Activated CD4-positive, alpha-beta memory T cell treated with anti-CD3 and anti-CD28 coated beads for 36 hours (primary cell): ENCODE measurements at regions not wholly inside any gene's neighbourhood (a gene's known extent, or its start where the extent isn't known, plus 50 kb on each side); places are given as distances from the start of the nearest gene placed in this dataset.
"Not testable (repeated sequence)": the region's sequence is repeated elsewhere in the genome, so short reads cannot be mapped to it uniquely, and the experiment has no call there.

Source experiments
- CTCF ChIA-PET: fragments of 350-600 bp; sonication (Branson Sonifier 250); formaldehyde crosslinking; loops from one replicate; lab custom pipeline; 2021; ENCODE audit warnings: antibody characterized with exemption, inconsistent platforms; lab: Charles Lee
- POLR2A ChIA-PET: fragments of 350-600 bp; sonication (Branson Sonifier 250); formaldehyde crosslinking; loops from one replicate; lab custom pipeline; 2021; ENCODE audit warnings: antibody characterized with exemption; lab: Charles Lee
- DNase-seq: peaks from one replicate; pipeline ENCODE4 v3.0.0-alpha.2; 2020
- H3K27ac Mint-ChIP-seq: one replicate; pipeline ENCODE4 v1.8.0; 2021; ENCODE audit warnings: mixed read lengths
- H3K27me3 Mint-ChIP-seq: one replicate; pipeline ENCODE4 v1.8.0; 2021; ENCODE audit warnings: mixed read lengths
- H3K36me3 Mint-ChIP-seq: one replicate; pipeline ENCODE4 v1.8.0; 2021; ENCODE audit warnings: mixed read lengths
- H3K4me1 Mint-ChIP-seq: one replicate; pipeline ENCODE4 v1.8.0; 2021; ENCODE audit warnings: low read depth, mixed read lengths
- H3K4me3 Mint-ChIP-seq: one replicate; pipeline ENCODE4 v1.8.0; 2021; ENCODE audit warnings: mild to moderate bottlenecking, mixed read lengths
- H3K9me3 Mint-ChIP-seq: one replicate; pipeline ENCODE4 v1.8.0; 2021; ENCODE audit warnings: mixed read lengths
- intact Hi-C: fragments of 100-400 bp; cut with micrococcal nuclease; formaldehyde crosslinking; loops from one replicate; pipeline ENCODE4 v1.15.1; 2023

GRCh38 chr3:89533275-89533674, 425.9 kb downstream of the EPHA3 start:
- peaks cover 13% of the 10 kb centered on the region for H3K9me3 Mint-ChIP-seq
- H3K4me3 Mint-ChIP-seq: no peak overlapping the region
- H3K27ac Mint-ChIP-seq: no peak overlapping the region
- CTCF ChIA-PET: no interaction called here
- no peaks in the 10 kb centered on the region for H3K27me3 Mint-ChIP-seq
- intact Hi-C loops: no loop called here
- no peak for DNase-seq
- no peaks in the 10 kb centered on the region for H3K36me3 Mint-ChIP-seq
- POLR2A ChIA-PET: no interaction called here
- no peaks in the 10 kb centered on the region for H3K4me1 Mint-ChIP-seq

GRCh38 chr3:89554587-89554986, 447.2 kb downstream of the EPHA3 start:
- H3K36me3 Mint-ChIP-seq, H3K4me1 Mint-ChIP-seq, H3K27me3 Mint-ChIP-seq, DNase-seq, POLR2A ChIA-PET, H3K4me3 Mint-ChIP-seq, CTCF ChIA-PET, intact Hi-C loops, H3K27ac Mint-ChIP-seq, H3K9me3 Mint-ChIP-seq: not testable (repeated sequence)

DNA sequence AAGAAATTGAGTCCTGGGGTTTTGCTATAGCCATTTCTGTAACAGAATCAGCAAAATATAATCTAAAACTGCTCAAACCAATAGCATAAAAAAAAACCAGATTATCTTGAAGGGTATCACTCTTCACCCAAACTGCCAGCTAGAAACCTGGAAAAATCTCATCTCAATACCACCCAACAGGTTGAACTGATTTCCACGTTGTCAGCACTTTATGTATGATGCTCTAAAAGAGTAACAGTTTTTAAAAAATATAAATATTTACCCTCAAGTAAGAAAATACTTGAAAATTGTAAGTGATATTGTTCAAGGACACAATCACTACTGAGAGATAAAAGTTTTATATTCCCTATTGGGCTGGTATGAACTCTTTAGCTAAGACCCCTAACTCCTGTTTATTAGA, 451.3 kb downstream of the EPHA3 start:
- POLR2A ChIA-PET: no interaction called here
- intact Hi-C loops: no loop called here

GRCh38 chr3:89560568-89560967, 453.1 kb downstream of the EPHA3 start:
- Mint-ChIP-seq H3K4me3 (no peak overlapping the region), H3K4me1 (no peaks in the 10 kb centered on the region), H3K27ac (no peak overlapping the region), H3K9me3 (peaks cover 20% of the 10 kb centered on the region), H3K36me3 (peaks cover 1% of the 10 kb centered on the region), H3K27me3 (no peaks in the 10 kb centered on the region)
- intact Hi-C loops: no loop called here
- CTCF ChIA-PET: no interaction called here
- no peak for DNase-seq
- POLR2A ChIA-PET: no interaction called here

More for the DNA sequence above, 451.3 kb downstream of the EPHA3 start:
- CTCF ChIA-PET: no interaction called here
- Mint-ChIP-seq H3K27me3 (no peaks in the 10 kb centered on the region), H3K27ac (no peak overlapping the region), H3K36me3 (no peaks in the 10 kb centered on the region), H3K9me3 (peaks cover 11% of the 10 kb centered on the region), H3K4me1 (no peaks in the 10 kb centered on the region), H3K4me3 (no peak overlapping the region)
- DNase-seq: no peak

- intact Hi-C loops: no loop called here
- H3K9me3 Mint-ChIP-seq: peaks cover 25% of the 10 kb centered on the region
- no peaks in the 10 kb centered on the region for H3K4me1 Mint-ChIP-seq
- H3K36me3 Mint-ChIP-seq: peaks cover 1% of the 10 kb centered on the region
- no peaks in the 10 kb centered on the region for H3K27me3 Mint-ChIP-seq
- H3K27ac Mint-ChIP-seq: no peak overlapping the region
- H3K4me3 Mint-ChIP-seq: no peak overlapping the region
- ChIA-PET CTCF (no interaction called here), POLR2A (no interaction called here)
- no peak for DNase-seq
These were observed 455.0 kb downstream of the EPHA3 start for GRCh38 chr3:89562373-89562772.

- no peak overlapping the region for H3K27ac Mint-ChIP-seq
- DNase-seq: no peak
- no peak overlapping the region for H3K4me3 Mint-ChIP-seq
- CTCF ChIA-PET: no interaction called here
- H3K4me1 Mint-ChIP-seq: no peaks in the 10 kb centered on the region
- peaks cover 31% of the 10 kb centered on the region for H3K9me3 Mint-ChIP-seq
- H3K27me3 Mint-ChIP-seq: no peaks in the 10 kb centered on the region
- peaks cover 1% of the 10 kb centered on the region for H3K36me3 Mint-ChIP-seq
- POLR2A ChIA-PET: no interaction called here
- intact Hi-C loops: no loop called here
These were observed 457.7 kb downstream of the EPHA3 start for GRCh38 chr3:89565098-89565497.

- intact Hi-C loops: no loop called here
- Mint-ChIP-seq H3K4me1 (no peaks in the 10 kb centered on the region), H3K27me3 (no peaks in the 10 kb centered on the region), H3K36me3 (no peaks in the 10 kb centered on the region), H3K4me3 (no peak overlapping the region), H3K9me3 (peaks cover 15% of the 10 kb centered on the region), H3K27ac (no peak overlapping the region)
- ChIA-PET CTCF (no interaction called here), POLR2A (no interaction called here)
- no peak for DNase-seq
These were observed 463.0 kb downstream of the EPHA3 start for GRCh38 chr3:89570465-89570864.

DNA sequence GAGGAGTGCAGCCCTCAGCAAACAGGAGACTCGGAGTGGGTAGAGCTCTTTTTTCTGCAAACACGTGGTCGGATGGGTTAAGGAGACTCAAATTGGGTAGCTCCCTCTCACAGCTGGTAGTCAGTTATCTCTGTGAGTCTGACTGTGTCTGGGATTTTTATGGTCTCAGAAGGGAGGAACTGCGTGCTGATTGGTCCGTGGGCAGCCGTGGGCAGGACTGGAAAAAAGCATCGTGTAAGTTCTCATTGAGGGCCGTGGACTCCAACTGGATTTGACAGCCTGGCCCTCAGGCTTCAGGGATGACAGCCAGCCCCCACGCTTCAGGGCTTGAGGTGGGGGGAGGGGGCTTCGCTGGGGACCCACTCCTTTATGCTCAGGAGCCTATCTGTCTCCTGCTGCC, 463.9 kb downstream of the EPHA3 start:
- ChIA-PET POLR2A (no interaction called here), CTCF (no interaction called here)
- no peak overlapping the region for H3K4me3 Mint-ChIP-seq
- H3K36me3 Mint-ChIP-seq: no peaks in the 10 kb centered on the region
- no peaks in the 10 kb centered on the region for H3K27me3 Mint-ChIP-seq
- H3K4me1 Mint-ChIP-seq: no peaks in the 10 kb centered on the region
- no peak overlapping the region for H3K27ac Mint-ChIP-seq
- DNase-seq: no peak
- H3K9me3 Mint-ChIP-seq: peaks cover 8% of the 10 kb centered on the region
- intact Hi-C loops: no loop called here

DNA sequence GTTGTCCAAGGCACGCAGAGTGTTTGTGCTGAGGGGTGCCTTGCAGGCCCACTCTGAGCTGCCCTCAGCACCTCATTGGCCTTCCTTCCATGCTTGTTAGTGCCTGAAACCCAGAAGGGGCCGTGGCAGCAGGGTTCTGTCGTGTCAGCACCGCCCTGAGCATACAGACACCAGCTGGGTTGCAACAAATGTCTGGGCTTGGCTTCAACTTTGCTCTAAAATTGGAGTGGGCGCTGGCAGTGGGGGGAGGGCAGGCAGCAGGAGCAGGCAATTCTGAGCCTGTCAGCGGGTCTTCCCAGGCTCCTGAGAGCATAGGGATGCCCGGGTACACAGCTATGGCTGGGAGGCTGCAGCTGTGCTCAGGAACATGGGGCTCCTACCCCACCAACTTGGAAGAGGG, 464.3 kb downstream of the EPHA3 start:
- Mint-ChIP-seq H3K36me3 (no peaks in the 10 kb centered on the region), H3K4me1 (no peaks in the 10 kb centered on the region), H3K9me3 (peaks cover 5% of the 10 kb centered on the region), H3K4me3 (no peak overlapping the region), H3K27me3 (no peaks in the 10 kb centered on the region), H3K27ac (no peak overlapping the region)
- POLR2A ChIA-PET: no interaction called here
- no peak for DNase-seq
- intact Hi-C loops: no loop called here
- CTCF ChIA-PET: no interaction called here

GRCh38 chr3:89572261-89572660, 464.8 kb downstream of the EPHA3 start:
- no peak overlapping the region for H3K4me3 Mint-ChIP-seq
- no peaks in the 10 kb centered on the region for H3K27me3 Mint-ChIP-seq
- H3K9me3 Mint-ChIP-seq: peaks cover 5% of the 10 kb centered on the region
- intact Hi-C loops: no loop called here
- DNase-seq: no peak
- ChIA-PET POLR2A (no interaction called here), CTCF (no interaction called here)
- no peak overlapping the region for H3K27ac Mint-ChIP-seq
- H3K4me1 Mint-ChIP-seq: no peaks in the 10 kb centered on the region
- no peaks in the 10 kb centered on the region for H3K36me3 Mint-ChIP-seq

GRCh38 chr3:89576417-89576816, 469.0 kb downstream of the EPHA3 start:
- CTCF ChIA-PET: no interaction called here
- H3K4me1 Mint-ChIP-seq: no peaks in the 10 kb centered on the region
- no peak overlapping the region for H3K4me3 Mint-ChIP-seq
- H3K27ac Mint-ChIP-seq: no peak overlapping the region
- intact Hi-C loops: no loop called here
- DNase-seq: no peak
- peaks cover 4% of the 10 kb centered on the region for H3K9me3 Mint-ChIP-seq
- H3K27me3 Mint-ChIP-seq: no peaks in the 10 kb centered on the region
- H3K36me3 Mint-ChIP-seq: no peaks in the 10 kb centered on the region
- POLR2A ChIA-PET: no interaction called here

- peaks cover 4% of the 10 kb centered on the region for H3K9me3 Mint-ChIP-seq
- no peaks in the 10 kb centered on the region for H3K4me1 Mint-ChIP-seq
- H3K27ac Mint-ChIP-seq: no peak overlapping the region
- intact Hi-C loops: no loop called here
- no peak overlapping the region for H3K4me3 Mint-ChIP-seq
- no peak for DNase-seq
- ChIA-PET CTCF (no interaction called here), POLR2A (no interaction called here)
- H3K27me3 Mint-ChIP-seq: no peaks in the 10 kb centered on the region
- no peaks in the 10 kb centered on the region for H3K36me3 Mint-ChIP-seq
These were observed 470.5 kb downstream of the EPHA3 start for GRCh38 chr3:89577637-89578530.

GRCh38 chr3:89580859-89581258, 473.4 kb downstream of the EPHA3 start:
- ChIA-PET CTCF (no interaction called here), POLR2A (no interaction called here)
- no peaks in the 10 kb centered on the region for H3K4me1 Mint-ChIP-seq
- H3K9me3 Mint-ChIP-seq: peaks cover 4% of the 10 kb centered on the region
- H3K27ac Mint-ChIP-seq: no peak overlapping the region
- H3K4me3 Mint-ChIP-seq: no peak overlapping the region
- H3K27me3 Mint-ChIP-seq: no peaks in the 10 kb centered on the region
- intact Hi-C loops: no loop called here
- no peaks in the 10 kb centered on the region for H3K36me3 Mint-ChIP-seq
- no peak for DNase-seq
